ENCODE measurements at regions not wholly inside any gene's neighbourhood (a gene's known extent, or its start where the extent isn't known, plus 50 kb on each side); places are given as distances from the start of the nearest gene placed in this dataset.

- peak; percentile 90 for DNase-seq
Measured at GRCh38 chr5:14011089-14012020, 66.9 kb upstream of the DNAH5 start.

GRCh38 chr5:14009575-14009974 lies 65.1 kb upstream of the DNAH5 start:
- no peak for DNase-seq

GRCh38 chr5:14008819-14009311 lies 64.4 kb upstream of the DNAH5 start:
- DNase-seq: no peak

GRCh38 chr5:14006823-14007520 lies 62.5 kb upstream of the DNAH5 start:
- DNase-seq: no peak

- DNase-seq: no peak
Measured at GRCh38 chr5:14004598-14005394, 60.3 kb upstream of the DNAH5 start.

GRCh38 chr5:14003936-14004335 lies 59.4 kb upstream of the DNAH5 start:
- no peak for DNase-seq

- DNase-seq: no peak
Measured at GRCh38 chr5:14003513-14003912, 59.0 kb upstream of the DNAH5 start.

GRCh38 chr5:13998254-13998653 lies 53.8 kb upstream of the DNAH5 start:
- no peak for DNase-seq

GRCh38 chr5:13997514-13997913 lies 53.0 kb upstream of the DNAH5 start:
- DNase-seq: no peak

GRCh38 chr5:13994621-13995253 lies 50.2 kb upstream of the DNAH5 start:
- DNase-seq: no peak

Measured in dermis blood vessel endothelial cell (primary cell).